Peyer's patch (tissue), 4 donors: ENCODE measurements at regions not wholly inside any gene's neighbourhood (a gene's known extent, or its start where the extent isn't known, plus 50 kb on each side); places are given as distances from the start of the nearest gene placed in this dataset.

Experiments used
- POLR2A ChIP-seq, 2 donors: fragments of 450-650 bp; IDR thresholded peaks; one replicate each; pipeline ENCODE4 v1.5.1; 2017; ENCODE audit warnings: antibody characterized with exemption in 2 of 2, mild to moderate bottlenecking in 2 of 2, moderate library complexity in 2 of 2
- TF ChIP-seq, protein P1 (sequence below), 6 experiments: fragments of 450-650 bp in 4 of 6; fragments of 200-600 bp in 2 of 6; sonication (generic) in 1 of 6; IDR thresholded peaks; one replicate each; pipeline ENCODE4 v1.5.1; 2017 to 2019; ENCODE audit warnings: antibody characterized with exemption in 6 of 6, mild to moderate bottlenecking in 3 of 6, moderate library complexity in 1 of 6

GRCh38 chr13:64910096-64910495 lies 2320.0 kb downstream of the PCDH9 start:
- TF ChIP-seq, protein P1, sequence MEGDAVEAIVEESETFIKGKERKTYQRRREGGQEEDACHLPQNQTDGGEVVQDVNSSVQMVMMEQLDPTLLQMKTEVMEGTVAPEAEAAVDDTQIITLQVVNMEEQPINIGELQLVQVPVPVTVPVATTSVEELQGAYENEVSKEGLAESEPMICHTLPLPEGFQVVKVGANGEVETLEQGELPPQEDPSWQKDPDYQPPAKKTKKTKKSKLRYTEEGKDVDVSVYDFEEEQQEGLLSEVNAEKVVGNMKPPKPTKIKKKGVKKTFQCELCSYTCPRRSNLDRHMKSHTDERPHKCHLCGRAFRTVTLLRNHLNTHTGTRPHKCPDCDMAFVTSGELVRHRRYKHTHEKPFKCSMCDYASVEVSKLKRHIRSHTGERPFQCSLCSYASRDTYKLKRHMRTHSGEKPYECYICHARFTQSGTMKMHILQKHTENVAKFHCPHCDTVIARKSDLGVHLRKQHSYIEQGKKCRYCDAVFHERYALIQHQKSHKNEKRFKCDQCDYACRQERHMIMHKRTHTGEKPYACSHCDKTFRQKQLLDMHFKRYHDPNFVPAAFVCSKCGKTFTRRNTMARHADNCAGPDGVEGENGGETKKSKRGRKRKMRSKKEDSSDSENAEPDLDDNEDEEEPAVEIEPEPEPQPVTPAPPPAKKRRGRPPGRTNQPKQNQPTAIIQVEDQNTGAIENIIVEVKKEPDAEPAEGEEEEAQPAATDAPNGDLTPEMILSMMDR (IDR thresholded peaks at IDR 0.05): no peak
- TF ChIP-seq POLR2A (IDR thresholded peaks at IDR 0.05): no peak
